Activated CD4-positive, alpha-beta T cell treated with anti-CD3 and anti-CD28 coated beads, Interleukin-2, amount 50 U/mL, for 48 hours (primary cell): ENCODE measurements at regions not wholly inside any gene's neighbourhood (a gene's known extent, or its start where the extent isn't known, plus 50 kb on each side); places are given as distances from the start of the nearest gene placed in this dataset.
"Not testable (repeated sequence)": the region's sequence is repeated elsewhere in the genome, so short reads cannot be mapped to it uniquely, and the experiment has no call there.

Source experiments
- DNase-seq, 2 experiments: peaks; one replicate each; pipeline ENCODE4 v3.0.0-alpha.2; 2020

DNA sequence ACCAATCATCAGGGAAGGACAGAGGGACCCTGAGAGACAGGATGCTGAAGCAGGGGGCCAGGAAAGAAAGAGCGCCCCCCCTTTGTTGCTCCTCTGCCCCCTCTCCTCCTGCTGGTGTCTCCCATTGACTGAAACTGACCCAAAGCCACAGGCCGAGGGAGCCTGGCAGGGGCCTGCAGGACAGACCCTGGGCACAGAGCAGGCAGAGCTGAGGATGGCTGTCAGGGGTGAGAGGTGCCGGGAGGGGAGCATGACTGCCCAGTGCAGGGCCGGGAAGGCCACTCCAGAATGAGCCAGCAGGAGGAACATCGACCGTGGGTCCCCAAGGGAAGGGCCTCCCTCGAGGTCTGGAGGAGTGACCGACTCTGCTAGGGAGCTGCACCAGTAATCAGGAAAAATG is 427.8 kb downstream of the PREX1 start:
- no peak for DNase-seq

DNA sequence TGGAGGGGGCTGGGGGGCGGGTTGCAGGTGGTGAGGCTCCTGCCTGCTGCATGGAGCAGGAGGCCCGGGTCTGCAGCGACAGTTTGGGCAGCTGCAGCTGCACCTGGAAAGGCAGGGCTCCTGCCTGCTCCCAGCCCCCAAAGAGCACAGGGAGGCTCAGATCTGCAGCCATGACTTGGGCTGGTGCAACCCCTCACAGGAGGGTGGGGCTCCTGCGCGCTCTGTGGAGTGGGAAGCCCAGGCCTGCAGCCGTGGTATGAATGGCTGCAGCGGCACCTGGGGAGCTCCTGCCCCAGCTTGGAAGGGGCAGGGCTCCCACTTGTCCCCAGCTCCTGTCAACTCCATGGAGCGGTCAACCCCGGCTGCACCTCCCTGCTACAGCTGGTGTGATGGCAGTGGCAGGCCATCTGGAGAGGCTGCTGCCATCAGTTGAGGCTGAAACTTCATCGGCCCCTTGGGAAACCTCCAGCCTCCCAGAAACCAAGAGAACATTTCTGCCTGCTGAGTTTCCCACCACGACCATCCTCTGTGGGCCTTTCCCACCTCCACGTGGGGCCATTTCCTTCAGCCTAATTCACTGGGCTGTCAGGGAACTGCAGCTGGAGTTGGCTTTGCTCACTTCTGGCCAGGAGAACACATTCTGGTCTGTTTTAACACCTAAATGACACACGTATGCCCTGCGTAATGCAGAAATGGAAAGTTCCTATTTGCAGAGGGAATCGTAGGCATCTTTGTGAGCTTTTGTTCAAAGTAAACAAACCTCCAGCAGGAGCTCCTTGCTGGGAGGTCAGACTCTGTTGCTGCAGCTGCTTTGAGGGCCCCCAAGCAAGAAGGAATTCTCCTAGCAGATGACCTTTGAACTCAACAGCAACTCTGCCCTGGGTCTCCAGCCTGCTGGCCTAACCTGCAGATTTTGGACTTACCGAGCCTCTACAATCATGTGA is 429.0 kb downstream of the PREX1 start:
- DNase-seq: no peak

DNA sequence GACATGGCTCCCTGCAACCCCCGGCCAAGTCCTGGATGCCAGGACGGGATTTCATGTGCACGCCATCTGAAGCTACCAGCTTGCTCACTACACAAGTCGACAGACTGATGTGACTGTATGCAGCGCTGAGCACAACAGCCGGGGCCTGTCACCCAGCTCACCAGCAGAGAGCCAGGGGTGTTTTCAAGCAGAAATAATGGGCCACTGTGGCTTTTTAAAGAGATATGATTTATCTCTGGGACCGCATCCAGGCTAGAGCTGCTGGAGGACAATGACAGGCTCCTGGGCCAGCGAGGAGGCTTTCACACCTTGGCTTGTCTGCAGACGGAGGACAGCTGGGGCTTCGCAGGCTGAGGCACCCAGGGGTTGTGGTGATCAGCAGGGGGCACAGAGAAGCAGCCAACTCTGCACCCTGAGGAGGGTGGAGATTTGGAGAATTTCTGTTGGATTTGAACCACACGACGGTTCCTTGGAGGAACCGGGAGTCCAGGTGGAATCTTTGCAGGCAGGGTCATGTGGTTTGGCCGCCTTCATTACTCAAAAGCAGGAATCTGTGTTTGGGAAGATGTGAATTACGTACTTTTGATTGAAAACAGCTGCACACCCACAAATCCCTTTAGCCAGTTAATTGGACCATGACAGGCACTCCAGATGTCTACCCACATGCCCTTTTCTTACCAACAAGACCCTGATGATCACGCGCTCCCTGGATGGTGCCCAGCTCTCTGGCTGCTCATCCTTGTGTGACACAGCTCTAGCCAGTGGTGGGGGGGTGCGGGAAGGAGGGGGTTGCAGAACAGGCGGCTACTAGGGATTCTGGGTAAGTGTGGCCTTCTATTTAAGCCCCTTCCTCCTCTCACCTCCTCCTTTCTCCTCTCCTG is 430.6 kb downstream of the PREX1 start:
- not testable (repeated sequence) for DNase-seq

DNA sequence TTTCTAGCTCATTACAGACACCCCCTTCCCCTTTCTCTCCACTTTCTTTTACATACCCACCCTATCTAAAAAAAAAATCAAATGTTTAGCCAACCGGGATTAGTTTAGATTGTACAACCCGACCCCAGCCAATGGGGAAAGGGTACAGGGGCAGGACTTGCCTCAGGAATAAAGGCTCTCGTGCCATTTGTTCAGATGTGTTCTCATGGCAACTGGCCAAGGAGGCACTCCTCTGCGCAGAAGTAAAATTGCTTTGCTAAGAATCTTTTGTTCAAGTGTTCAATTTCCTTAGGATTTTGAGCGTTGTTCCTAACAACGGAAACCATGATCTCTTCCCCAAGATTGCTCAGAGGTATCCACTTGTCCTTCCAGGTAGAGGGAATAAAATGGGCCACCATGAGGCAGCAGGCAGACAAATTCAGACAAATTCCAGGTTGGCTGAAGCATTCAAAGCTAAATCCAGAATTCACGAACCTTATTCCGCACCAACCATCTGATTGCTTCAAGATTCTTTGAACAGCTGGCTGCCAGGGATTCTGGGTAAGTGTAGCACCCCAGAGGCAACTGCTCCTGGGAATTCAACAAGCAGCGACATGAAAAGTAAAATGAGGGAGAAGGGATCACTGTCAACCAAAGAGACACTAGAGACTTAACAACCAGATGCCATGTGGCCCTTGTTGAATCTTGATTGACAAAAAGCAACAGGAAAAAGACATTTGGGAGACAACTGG is 431.8 kb downstream of the PREX1 start:
- no peak for DNase-seq

DNA sequence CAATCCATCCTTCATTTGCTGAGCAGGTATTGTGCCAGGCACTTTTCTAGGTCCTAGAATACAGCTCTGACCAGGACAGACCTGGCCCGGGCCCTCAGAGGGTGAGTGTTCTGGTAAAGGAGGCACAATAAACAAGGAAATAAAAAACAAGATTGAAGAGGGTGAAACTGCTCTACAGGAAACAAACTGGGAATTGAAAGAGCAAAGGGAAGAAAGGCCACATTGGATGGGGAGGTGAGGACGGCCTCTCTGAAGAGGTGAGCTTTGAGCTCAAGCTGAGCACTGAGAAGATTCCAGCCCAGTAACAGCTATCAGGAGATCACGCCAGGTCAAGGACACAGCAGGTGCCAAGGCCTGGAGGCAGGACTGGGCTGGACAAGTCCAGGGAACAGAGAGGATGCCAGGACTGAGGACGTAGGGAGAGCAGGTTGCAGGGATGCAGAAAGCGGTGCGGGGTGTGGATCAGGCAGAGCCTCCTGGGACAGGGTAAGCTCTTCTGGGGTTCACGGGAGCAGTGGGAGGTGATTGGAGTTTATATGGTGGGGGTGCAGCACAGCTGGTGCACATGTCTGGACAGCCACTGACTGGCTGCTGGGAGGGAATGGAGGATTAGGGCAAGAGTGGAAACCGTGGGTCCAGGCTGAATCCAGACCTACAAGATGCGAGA is 433.3 kb downstream of the PREX1 start:
- no peak for DNase-seq

DNA sequence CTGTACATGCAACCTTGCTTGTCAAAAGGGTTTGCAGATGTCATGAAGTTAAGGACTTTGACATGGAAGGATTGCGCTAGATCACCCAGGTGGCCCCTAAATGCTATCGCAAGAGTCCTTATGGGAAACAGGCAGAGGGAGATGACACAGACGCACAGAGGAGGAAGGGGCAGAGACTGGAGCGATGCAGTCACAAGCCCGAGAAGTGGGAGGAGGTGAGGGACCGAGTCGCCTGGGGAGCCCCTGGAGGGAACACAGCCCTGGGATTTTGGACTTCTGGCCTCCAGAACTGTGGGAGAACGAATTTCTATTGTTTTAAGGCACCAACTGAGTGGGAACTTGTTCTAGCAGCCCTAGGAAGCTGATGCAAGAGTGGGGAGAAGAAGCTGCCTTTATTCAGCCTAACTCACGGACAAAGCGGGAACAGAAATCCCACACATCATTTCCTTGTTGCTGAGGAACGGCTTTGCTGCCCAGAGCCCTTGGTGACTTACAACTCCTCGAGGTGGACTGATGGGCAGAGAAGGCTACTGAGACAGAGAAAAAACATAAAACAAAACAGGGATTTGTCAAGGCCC is 434.0 kb downstream of the PREX1 start:
- no peak for DNase-seq

DNA sequence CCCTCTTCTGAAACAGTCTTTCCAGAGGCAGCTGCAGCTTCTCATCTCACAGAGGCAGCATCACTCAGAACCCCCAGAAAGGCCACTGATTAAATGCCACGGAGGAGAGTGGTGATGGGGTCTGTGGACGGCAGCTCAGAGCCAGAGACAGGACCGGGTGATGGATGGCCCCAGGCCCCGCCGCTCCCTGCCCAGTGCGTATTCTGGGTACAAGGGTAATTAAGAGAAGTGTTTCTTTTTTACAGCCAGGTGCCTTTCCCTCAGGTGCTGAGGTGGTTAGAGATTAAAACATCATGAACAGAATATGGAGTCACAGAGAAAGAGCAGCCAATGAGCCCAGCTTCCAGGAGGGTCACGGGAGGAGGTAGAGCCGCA is 434.5 kb downstream of the PREX1 start:
- no peak for DNase-seq

DNA sequence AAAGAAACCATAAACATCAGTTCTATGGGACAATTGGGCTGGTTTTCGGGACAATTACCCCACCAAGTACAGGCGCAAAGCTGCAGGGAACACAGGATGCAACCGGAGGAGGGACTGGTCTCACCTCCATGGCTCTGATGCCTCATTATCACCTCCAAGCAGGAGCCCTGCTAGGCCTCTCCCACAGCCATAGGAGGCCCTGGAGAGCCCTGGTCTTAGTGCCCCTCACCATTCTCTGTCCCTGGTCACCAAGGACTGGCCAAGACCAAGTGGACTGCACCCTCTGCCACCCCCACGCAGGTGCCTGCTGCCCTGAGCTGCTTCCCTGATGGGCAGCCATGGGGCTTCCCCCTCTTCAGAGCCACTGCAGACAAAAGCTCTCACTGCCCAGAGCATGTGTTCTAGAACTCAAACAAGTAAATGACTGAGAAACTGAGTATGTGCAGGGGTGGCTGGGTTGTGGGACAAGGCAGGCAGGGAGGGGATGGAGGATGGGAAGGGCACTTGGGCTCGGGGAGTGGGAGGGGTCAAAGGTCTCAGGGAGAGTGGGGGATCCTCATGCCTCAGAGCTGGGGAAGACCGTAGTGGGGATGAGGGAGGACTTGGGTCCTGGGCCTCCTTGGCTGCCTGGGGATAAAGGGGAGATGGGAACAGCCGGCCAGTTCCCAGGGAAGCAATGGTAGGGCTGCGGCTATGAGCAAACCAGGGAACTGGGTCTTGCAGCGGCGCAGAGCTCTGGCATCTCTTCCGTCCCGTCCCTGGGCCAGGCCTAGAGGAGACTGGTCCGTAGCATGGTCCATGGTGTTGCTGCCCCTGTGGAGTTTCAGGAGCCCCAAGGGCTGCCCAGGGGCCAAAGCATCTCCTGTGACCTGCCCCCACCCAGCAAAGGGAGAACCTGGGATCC is 435.1 kb downstream of the PREX1 start:
- DNase-seq: no peak

DNA sequence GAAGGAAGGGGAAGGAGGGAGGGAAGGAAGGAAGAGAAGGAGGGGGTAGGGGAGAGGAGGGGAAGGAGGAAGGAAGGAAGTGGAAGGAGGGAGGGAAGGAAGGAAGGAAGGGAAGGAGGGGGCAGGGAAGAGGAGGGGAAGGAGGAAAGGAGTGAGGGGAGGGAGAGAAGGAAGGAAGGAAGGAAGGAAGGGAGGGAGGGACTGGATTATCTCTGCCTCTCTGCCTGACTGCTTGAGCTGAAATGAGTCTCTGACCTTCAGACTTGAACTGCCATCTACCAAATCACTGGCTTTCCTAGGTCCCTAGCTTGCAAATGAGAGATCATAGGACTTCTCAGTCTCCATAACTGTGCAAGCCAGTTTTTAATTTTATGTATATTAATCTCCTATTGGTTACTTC is 436.8 kb downstream of the PREX1 start:
- DNase-seq: no peak

DNA sequence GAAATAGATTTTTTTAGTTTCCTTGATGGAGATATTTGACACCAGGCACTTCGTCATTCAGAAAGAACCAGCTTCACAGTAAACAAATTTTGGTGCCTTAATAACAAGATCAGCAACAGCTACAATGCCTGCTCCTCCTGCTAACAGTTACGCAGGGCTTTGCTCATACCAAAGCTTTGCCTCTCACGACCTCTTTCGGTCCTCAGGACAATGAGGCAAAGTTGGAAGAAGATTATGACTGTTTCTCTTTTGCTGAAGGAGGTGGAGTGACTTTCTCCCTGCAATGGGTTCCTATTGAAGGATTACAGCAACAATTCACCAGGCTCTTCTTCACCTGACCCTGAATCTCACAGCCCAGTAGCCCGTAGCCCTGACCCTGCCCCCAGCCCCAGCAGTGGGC is 440.1 kb downstream of the PREX1 start:
- DNase-seq: no peak

DNA sequence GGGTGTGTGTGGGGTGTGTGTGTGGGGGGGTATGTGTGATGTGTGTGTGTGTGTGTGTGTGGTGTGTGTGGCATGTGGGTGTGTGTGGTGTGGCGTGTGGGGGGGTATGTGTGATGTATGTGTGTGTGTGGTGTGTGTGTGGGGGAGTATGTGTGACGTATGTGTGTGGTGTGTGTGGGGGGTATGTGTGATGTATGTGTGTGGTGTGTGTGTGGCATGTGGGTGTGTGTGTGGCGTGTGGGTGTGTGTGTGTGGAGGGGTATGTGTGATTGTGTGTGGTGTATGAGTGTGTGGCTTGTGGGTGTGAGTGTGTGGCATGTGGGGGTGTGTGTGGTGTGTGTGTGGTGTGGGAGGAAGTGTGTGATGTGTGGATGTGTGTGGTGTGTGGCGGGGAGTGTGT is 442.3 kb downstream of the PREX1 start:
- DNase-seq: no peak

DNA sequence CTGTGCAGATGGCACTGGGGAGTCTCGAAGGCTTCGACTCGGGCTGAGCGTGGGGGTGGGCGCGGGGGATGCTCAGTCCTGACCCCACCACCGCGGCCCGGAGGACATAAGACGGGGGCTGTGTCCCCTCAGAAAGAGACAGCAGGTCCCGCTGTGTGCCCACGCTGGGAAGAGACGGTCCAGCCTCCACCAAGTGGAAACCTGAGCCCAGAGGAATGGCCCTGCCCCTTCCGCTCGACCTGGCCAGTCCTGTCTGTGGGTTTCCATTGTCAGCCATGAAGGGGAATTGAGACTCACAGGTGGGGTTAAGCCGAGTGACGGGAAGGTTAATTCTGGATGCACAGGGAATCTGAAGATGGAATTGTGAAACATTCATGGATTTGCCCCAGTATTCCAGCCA is 442.7 kb downstream of the PREX1 start:
- no peak for DNase-seq

DNA sequence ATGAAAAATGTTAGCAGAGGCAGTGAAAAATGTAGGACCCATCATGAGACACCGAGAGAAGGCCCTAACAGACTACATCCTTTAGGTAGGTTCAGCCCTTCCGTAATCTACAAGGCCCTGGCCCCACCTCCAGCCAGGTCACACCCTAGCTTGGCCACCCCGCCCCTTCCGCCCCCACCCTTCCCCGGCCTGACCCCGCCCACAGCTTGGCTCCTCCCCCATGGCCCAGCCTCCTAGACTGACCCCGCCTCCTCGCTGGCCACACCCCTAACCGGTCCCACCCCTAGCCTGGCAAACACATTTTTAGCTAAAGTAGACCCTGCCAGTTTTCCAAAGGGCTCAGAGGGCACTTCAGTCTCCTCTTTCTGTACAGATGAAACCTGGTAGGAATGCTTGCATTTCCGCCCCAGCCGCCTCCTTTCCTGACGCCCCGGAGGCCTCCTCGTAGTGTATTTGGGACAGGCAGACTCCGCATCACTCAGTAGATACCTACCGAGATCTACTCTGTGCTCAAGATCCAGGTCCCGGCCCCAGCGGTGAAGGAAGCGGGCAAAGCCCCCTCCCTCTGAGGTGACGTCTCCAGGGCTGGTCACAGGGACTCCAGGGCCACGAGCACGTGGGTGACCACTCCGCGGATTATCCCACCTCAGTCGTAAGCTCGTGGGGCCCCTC is 443.5 kb downstream of the PREX1 start:
- peak; percentile 17 to 21 for DNase-seq

DNA sequence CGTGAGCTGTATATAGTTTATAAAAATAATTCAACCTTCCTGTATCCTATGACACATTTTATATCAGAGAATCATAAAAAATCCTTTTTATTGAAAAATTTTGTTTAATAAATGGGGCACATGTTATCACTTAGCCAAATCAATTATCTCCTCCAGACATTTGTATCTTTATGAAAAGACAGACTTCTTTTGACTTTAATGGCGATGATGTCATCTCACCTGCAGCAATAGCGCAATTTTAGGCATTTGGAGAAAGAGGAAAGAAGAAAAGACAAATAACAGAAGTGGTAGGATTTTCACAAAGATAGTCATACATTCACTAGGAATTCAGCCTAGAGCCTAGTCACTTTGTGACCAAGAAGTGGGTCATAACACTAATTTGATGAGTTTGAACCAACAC is 444.5 kb downstream of the PREX1 start:
- no peak for DNase-seq

DNA sequence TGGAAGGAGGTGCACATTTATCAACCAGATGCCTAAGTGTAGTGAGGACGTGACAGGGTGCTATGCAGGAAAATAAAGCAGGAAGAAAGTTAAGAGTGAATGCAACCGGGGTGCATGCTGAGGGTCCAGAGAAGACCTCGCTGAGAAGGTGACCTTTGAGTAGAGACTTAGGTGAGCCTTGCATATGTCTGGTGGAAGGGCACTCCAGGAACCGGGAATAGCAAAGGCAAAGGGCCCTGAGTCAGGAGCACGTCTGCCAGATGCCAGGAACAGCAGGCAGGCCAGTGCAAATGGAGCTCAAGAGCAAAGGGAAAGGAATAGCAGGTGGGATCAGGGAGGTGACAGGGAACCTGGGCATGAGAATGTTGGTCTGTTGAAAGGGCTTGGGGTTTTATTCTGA is 445.5 kb downstream of the PREX1 start:
- no peak for DNase-seq

DNA sequence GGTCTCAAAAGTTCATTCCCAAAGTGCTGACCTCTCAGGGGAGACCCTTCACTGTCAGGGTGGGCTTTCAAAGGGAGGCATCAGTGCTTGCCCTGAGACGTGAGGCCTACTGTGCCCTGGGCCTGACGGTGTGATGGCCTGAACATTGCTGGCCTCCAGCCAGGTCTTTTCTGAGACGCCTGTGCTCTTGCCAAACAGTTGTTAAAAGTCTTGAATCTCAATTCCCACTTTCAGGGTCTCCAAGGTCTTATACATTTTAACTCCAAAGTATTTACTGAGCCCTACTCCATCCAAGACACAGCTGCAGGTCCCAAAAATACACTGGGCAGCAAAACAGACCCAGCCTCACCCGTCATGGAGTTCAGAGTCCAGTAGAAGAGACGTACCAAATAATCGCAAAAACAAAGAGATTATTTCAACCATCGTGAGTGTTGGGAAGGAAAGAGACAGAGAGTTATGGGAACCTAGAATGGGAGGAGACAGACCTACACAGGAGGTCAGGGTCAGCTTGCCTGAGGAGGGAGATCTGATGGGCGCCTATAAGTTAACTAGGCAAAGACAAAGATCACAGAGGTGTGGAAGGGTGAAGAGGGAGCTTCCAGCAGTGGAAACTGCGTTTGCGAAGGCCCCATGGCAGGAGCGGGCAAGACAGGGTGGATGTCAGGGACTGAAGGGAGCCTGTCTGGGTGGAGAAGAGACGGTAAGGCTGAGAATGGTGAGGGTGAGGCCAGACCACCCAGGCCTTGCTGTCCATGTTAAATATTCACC is 446.3 kb downstream of the PREX1 start:
- DNase-seq: no peak

DNA sequence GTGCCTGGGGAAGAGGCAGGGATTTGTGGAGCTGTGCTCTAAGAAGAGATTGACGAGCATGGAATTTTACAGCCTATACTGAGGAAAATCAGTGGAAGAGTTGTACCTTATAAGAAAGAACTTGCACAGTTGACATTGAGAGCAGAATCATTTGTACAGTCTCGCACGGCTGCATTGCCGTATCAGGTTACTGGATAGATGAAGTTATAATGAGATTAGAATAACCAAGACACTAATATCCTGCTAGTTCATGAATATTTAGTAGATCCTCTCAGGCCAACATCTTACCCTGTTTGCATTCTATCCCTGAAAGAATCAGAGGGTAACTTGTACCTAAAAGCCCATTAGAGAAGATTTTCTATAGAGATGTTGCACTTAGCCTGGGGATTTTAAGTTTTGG is 447.1 kb downstream of the PREX1 start:
- DNase-seq: no peak

DNA sequence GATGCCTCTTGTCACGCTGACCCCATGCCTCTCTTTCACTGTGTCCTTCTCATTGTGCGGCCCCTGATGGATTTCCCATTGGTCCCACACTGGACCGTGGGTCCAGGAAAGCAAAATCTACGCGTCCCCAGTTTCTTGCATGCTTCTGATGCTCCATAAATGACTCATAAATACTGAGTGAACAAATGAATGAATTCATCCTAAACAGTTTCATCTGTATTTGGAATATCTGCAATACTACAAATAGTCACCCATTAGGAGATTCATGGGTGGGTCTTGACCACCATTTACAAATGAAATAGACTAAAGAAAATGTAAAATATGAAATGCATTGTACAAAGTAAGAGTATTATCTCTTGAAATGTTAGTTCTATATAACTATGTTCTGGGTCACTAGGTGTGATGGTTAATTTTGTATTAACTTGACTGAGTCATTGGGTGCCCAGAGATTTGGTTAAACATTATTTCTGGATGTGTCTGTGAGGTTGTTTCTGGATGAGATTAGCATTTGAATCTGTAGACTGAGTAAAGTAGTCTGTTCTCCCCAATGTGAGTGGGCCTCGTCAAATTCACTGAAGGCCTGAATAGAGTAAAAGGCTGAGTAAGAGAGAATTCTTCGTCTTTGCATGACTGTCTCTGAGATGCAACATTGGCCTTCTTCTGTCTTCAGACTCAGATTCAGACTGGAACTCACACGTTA is 448.7 kb downstream of the PREX1 start:
- no peak for DNase-seq

DNA sequence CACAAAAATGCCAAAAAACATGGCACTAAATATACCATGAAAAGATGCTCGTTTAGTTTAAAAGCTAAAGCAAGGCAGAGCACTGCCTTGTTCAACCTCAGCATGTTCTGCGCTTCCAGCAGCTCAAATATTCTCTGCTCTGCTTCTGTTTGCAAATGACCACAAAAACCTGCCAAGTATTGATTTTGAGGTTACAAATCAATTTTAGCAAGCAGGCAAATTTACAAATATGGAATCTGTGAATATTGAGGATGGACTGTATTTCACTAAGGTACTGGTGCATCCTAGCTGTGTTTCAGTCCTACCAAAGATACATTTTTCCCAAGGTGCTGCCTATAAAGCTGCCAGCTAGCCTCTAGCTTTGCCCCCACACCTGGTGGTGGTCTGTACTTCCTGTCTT is 449.9 kb downstream of the PREX1 start:
- no peak for DNase-seq
